GM18858 (cell line): ENCODE measurements at regions not wholly inside any gene's neighbourhood (a gene's known extent, or its start where the extent isn't known, plus 50 kb on each side); places are given as distances from the start of the nearest gene placed in this dataset.

Experiments used
- ATAC-seq: cut with Tn5 transposase; IDR thresholded peaks from one replicate; pipeline ENCODE4 v1.9.1; 2021; ENCODE audit not compliant: unreplicated experiment

- no peak for ATAC-seq
Measured at GRCh38 chr10:124346831-124347230, 71.9 kb downstream of the OAT start.

- ATAC-seq = no peak
Measured at GRCh38 chr10:124345521-124345920, 73.2 kb downstream of the OAT start.

GRCh38 chr10:124344931-124345330, 73.8 kb downstream of the OAT start:
- no peak for ATAC-seq

GRCh38 chr10:124344266-124344590, 74.5 kb downstream of the OAT start:
- no peak for ATAC-seq

- no peak for ATAC-seq
Measured at GRCh38 chr10:124343351-124344265, 75.1 kb downstream of the OAT start.

- no peak for ATAC-seq
Measured at GRCh38 chr10:124342821-124343170, 75.9 kb downstream of the OAT start.

- no peak for ATAC-seq
Measured at GRCh38 chr10:124342136-124342820, 76.4 kb downstream of the OAT start.

- ATAC-seq = no peak
Measured at GRCh38 chr10:124341768-124342135, 77.0 kb downstream of the OAT start.

- ATAC-seq = no peak
Measured at GRCh38 chr10:124340033-124340760, 78.5 kb downstream of the OAT start.

GRCh38 chr10:124339119-124340032, 79.3 kb downstream of the OAT start:
- no peak for ATAC-seq

GRCh38 chr10:124338276-124338925, 80.3 kb downstream of the OAT start:
- no peak for ATAC-seq

GRCh38 chr10:124336186-124336585, 82.5 kb downstream of the OAT start:
- ATAC-seq = no peak

GRCh38 chr10:124333931-124334330, 84.8 kb downstream of the OAT start:
- ATAC-seq = no peak

- ATAC-seq = no peak
Measured at GRCh38 chr10:124332426-124332825, 86.3 kb downstream of the OAT start.

GRCh38 chr10:124329941-124330340, 88.8 kb downstream of the OAT start:
- no peak for ATAC-seq

GRCh38 chr10:124329362-124329761, 89.4 kb downstream of the OAT start:
- ATAC-seq = no peak

GRCh38 chr10:124328477-124329220, 90.1 kb downstream of the OAT start:
- no peak for ATAC-seq

GRCh38 chr10:124325998-124326636, 92.6 kb downstream of the OAT start:
- ATAC-seq = no peak

GRCh38 chr10:124325633-124325914, 93.1 kb downstream of the OAT start:
- ATAC-seq = no peak
